HCT116 (cell line): ENCODE measurements at regions not wholly inside any gene's neighbourhood (a gene's known extent, or its start where the extent isn't known, plus 50 kb on each side); places are given as distances from the start of the nearest gene placed in this dataset.

Experiments
- ATAC-seq: fragments of 200-7000 bp; cut with Tn5 transposase; 2 replicates; pipeline ENCODE4 v1.9.1; 2020; ENCODE audit warnings: mild to moderate bottlenecking, moderate library complexity
- BruUV-seq: library from RNA; stranded (reverse); fragments of 400-500 nt; replicated peaks from 2 replicates; lab custom pipeline; 2021; lab: Mats Ljungman, UMichigan
- CTCF ChIA-PET: fragments of 300-600 bp; sonication (Branson Sonifier 250); formaldehyde crosslinking; loops from one replicate; lab custom pipeline; 2021; ENCODE audit warnings: antibody characterized with exemption; lab: Charles Lee
- POLR2A ChIA-PET: fragments of 300-600, 350-600 bp; sonication (Branson Sonifier 250); formaldehyde crosslinking; loops from one replicate; lab custom pipeline; 2021; ENCODE audit warnings: antibody characterized with exemption; lab: Charles Lee
- RAD21 ChIA-PET, 2 experiments: fragments of 300-600 bp; sonication (Branson Sonifier 250); formaldehyde crosslinking; loops; one replicate each; lab custom pipeline; 2023; ENCODE audit warnings: low total read pairs in 2 of 2; ENCODE audit not compliant: uncharacterized antibody in 2 of 2, unreplicated experiment in 2 of 2, low non-redundant PET in 1 of 2; lab: Charles Lee
- DNase-seq: peaks from one replicate; pipeline ENCODE4 v3.0.0-alpha.2; 2010; ENCODE audit warnings: low read depth, low spot score
- H2AFZ ChIP-seq: fragments of 200-600 bp; shearing (Covaris generic), sonication (generic); 2 replicates; pipeline ENCODE4 v1.6.1; 2017; ENCODE audit warnings: low read depth, mixed run types, mixed read lengths, antibody characterized with exemption, low read length; ENCODE audit not compliant: poor library complexity, severe bottlenecking
- H3K27ac ChIP-seq: 2 replicates; pipeline ENCODE4 v1.5.1; 2012; ENCODE audit warnings: low read depth, low read length
- H3K27me3 ChIP-seq: fragments of 200-600 bp; sonication (generic); 2 replicates; pipeline ENCODE4 v1.6.1; 2016; ENCODE audit warnings: mixed run types, low read length, mixed read lengths; ENCODE audit not compliant: insufficient read depth
- H3K36me3 ChIP-seq, 2 experiments: fragments of 200-500 bp in 1 of 2; fragments of 200-600 bp in 1 of 2; sonication (Bioruptor generic) in 1 of 2; sonication (generic) in 1 of 2; 2 replicates each; pipeline versions ENCODE4 v1.5.1 to v1.6.1; 2014 to 2016; ENCODE audit warnings: low read length in 2 of 2, inconsistent platforms in 1 of 2, mixed read lengths in 1 of 2, mixed run types in 1 of 2; ENCODE audit not compliant: insufficient read depth in 2 of 2, control insufficient read depth in 1 of 2
- H3K4me1 ChIP-seq, 2 experiments: fragments of 200-600 bp in 1 of 2; sonication (generic) in 1 of 2; 2 replicates each; pipeline versions ENCODE4 v1.5.1 to v1.6.1; 2012 to 2017; ENCODE audit warnings: low read length in 2 of 2, inconsistent platforms in 1 of 2, mild to moderate bottlenecking in 1 of 2, mixed read lengths in 1 of 2, mixed run types in 1 of 2, moderate library complexity in 1 of 2; ENCODE audit not compliant: insufficient read depth in 2 of 2, control insufficient read depth in 1 of 2
- H3K4me2 ChIP-seq: fragments of 200-600 bp; sonication (generic); 2 replicates; pipeline ENCODE4 v1.6.1; 2017; ENCODE audit warnings: mixed run types, low read length, mixed read lengths
- H3K4me3 ChIP-seq, 2 experiments: fragments of 200-600 bp in 1 of 2; sonication (generic) in 1 of 2; replicated peaks in 1 of 2; 2 replicates each; pipeline ENCODE4 v1.5.1; 2011 to 2016; ENCODE audit warnings: low read length in 2 of 2, control low read depth in 1 of 2, low read depth in 1 of 2, mild to moderate bottlenecking in 1 of 2, mixed read lengths in 1 of 2, mixed run types in 1 of 2
- H3K79me2 ChIP-seq: fragments of 200-600 bp; sonication (generic); 2 replicates; pipeline ENCODE4 v1.6.1; 2017; ENCODE audit warnings: mild to moderate bottlenecking, mixed run types, low read length, moderate library complexity, mixed read lengths; ENCODE audit not compliant: insufficient read depth
- H3K9ac ChIP-seq: fragments of 200-600 bp; sonication (generic); 2 replicates; pipeline ENCODE4 v1.6.1; 2016; ENCODE audit warnings: low read length, mixed read lengths
- H3K9me2 ChIP-seq: fragments of 200-600 bp; sonication (generic), shearing (Covaris generic); 2 replicates; pipeline ENCODE4 v1.6.1; 2017; ENCODE audit warnings: mixed run types, mild to moderate bottlenecking, moderate library complexity; ENCODE audit not compliant: insufficient read depth
- H3K9me3 ChIP-seq, 2 experiments: fragments of 200-500 bp in 1 of 2; fragments of 200-600 bp in 1 of 2; sonication (Bioruptor generic) in 1 of 2; sonication (generic) in 1 of 2; 2 replicates each; pipeline ENCODE4 v1.6.1; 2014 to 2017; ENCODE audit warnings: low read length in 2 of 2, mixed read lengths in 2 of 2, inconsistent platforms in 1 of 2, low read depth in 1 of 2, mild to moderate bottlenecking in 1 of 2, mixed run types in 1 of 2, moderate library complexity in 1 of 2; ENCODE audit not compliant: control insufficient read depth in 1 of 2, insufficient read depth in 1 of 2
- H4K20me1 ChIP-seq: fragments of 200-600 bp; sonication (generic), shearing (Covaris generic); 2 replicates; pipeline ENCODE4 v1.6.1; 2017; ENCODE audit warnings: mixed run types, mild to moderate bottlenecking, moderate library complexity; ENCODE audit not compliant: insufficient read depth
- EGR1 ChIP-seq: IDR thresholded peaks from 2 replicates; pipeline ENCODE4 v1.6.1; 2012; ENCODE audit warnings: low read depth
- EZH2phosphoT487 ChIP-seq: fragments of 200-600 bp; IDR thresholded peaks from 2 replicates; pipeline ENCODE4 v1.6.1; 2018; ENCODE audit warnings: antibody characterized with exemption, borderline replicate concordance
- REST ChIP-seq: IDR thresholded peaks from 2 replicates; pipeline ENCODE4 v1.6.1; 2012; ENCODE audit warnings: low read depth
- SP1 ChIP-seq: IDR thresholded peaks from 2 replicates; pipeline ENCODE4 v1.6.1; 2012; ENCODE audit warnings: low read depth
- SRF ChIP-seq: IDR thresholded peaks from 2 replicates; pipeline ENCODE4 v1.6.1; 2012; ENCODE audit warnings: low read depth
- YY1 ChIP-seq: IDR thresholded peaks from 2 replicates; pipeline ENCODE4 v1.6.1; 2011; ENCODE audit warnings: low read length, low read depth, moderate library complexity, mild to moderate bottlenecking; ENCODE audit not compliant: insufficient replicate concordance; ENCODE audit errors: extremely low read depth
- ZBTB33 ChIP-seq: IDR thresholded peaks from 2 replicates; pipeline ENCODE4 v1.6.1; 2011; ENCODE audit warnings: mild to moderate bottlenecking, low read length, moderate library complexity; ENCODE audit not compliant: insufficient replicate concordance; ENCODE audit errors: extremely low read depth
- intact Hi-C: fragments of 100-400 bp; cut with micrococcal nuclease; formaldehyde crosslinking; loops from 2 replicates; pipeline ENCODE4 v1.10.0; 2022
- TF ChIP-seq, protein P1 (sequence below): IDR thresholded peaks from 2 replicates; pipeline ENCODE4 v1.6.1; 2012
- TF ChIP-seq, protein P2 (sequence below), 3 experiments: fragments of 200-600 bp in 1 of 3; sonication (generic) in 1 of 3; IDR thresholded peaks in 2 of 3; conservative IDR thresholded peaks in 1 of 3; 2 replicates each; pipeline ENCODE4 v1.5.1; 2012 to 2017; ENCODE audit warnings: low read depth in 2 of 3, low read length in 2 of 3, antibody characterized with exemption in 1 of 3, borderline replicate concordance in 1 of 3, control low read depth in 1 of 3, mild to moderate bottlenecking in 1 of 3, mixed read lengths in 1 of 3, mixed run types in 1 of 3, moderate library complexity in 1 of 3; ENCODE audit not compliant: insufficient read depth in 1 of 3

GRCh38 chr9:78676009-78676408 is 379.1 kb downstream of the PSAT1 start:
- Histone ChIP-seq H3K27ac (no peak overlapping the region), H2AFZ (no peak overlapping the region), H3K4me3 (no peak overlapping the region), H3K9ac (no peak overlapping the region), H3K4me1 (no peaks in the 10 kb centered on the region), H4K20me1 (no peaks in the 10 kb centered on the region), H3K9me3 (no peaks in the 10 kb centered on the region), H3K79me2 (no peaks in the 10 kb centered on the region), H3K4me2 (no peak overlapping the region), H3K27me3 (no peaks in the 10 kb centered on the region), H3K9me2 (no peaks in the 10 kb centered on the region), H3K36me3 (no peaks in the 10 kb centered on the region)
- no TSS peak for BruUV-seq
- TF ChIP-seq REST (no peak), ZBTB33 (no peak), EGR1 (no peak), EZH2phosphoT487 (no peak), SP1 (no peak), SRF (no peak), YY1 (no peak)
- TF ChIP-seq, protein P1, sequence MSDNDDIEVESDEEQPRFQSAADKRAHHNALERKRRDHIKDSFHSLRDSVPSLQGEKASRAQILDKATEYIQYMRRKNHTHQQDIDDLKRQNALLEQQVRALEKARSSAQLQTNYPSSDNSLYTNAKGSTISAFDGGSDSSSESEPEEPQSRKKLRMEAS, result no peak
- TF ChIP-seq, protein P2, sequence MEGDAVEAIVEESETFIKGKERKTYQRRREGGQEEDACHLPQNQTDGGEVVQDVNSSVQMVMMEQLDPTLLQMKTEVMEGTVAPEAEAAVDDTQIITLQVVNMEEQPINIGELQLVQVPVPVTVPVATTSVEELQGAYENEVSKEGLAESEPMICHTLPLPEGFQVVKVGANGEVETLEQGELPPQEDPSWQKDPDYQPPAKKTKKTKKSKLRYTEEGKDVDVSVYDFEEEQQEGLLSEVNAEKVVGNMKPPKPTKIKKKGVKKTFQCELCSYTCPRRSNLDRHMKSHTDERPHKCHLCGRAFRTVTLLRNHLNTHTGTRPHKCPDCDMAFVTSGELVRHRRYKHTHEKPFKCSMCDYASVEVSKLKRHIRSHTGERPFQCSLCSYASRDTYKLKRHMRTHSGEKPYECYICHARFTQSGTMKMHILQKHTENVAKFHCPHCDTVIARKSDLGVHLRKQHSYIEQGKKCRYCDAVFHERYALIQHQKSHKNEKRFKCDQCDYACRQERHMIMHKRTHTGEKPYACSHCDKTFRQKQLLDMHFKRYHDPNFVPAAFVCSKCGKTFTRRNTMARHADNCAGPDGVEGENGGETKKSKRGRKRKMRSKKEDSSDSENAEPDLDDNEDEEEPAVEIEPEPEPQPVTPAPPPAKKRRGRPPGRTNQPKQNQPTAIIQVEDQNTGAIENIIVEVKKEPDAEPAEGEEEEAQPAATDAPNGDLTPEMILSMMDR (IDR thresholded peaks at IDR 0.05 in 2 of 3, conservative IDR thresholded peaks at IDR 0.05 in 1 of 3; ENCODE audit: borderline replicate concordance in 1 of 3, insufficient read depth in 1 of 3, low read depth in 2 of 3, low read length in 2 of 3), result no peak
- intact Hi-C loops, result no loop called here
- ATAC-seq, result no peak
- DNase-seq, result no peak
- POLR2A ChIA-PET, result no interaction called here
- RAD21 ChIA-PET, result no interaction called here
- CTCF ChIA-PET, result no interaction called here
